GM13976 (cell line): ENCODE measurements at regions not wholly inside any gene's neighbourhood (a gene's known extent, or its start where the extent isn't known, plus 50 kb on each side); places are given as distances from the start of the nearest gene placed in this dataset.

Experiments
- DNase-seq: peaks from one replicate; pipeline ENCODE4 v3.0.0; 2012; ENCODE audit warnings: low spot score
- in situ Hi-C: fragments of 300-500 bp; cut with MboI; formaldehyde crosslinking; loops from one replicate; pipeline ENCODE4 v1.12.0; 2022; ENCODE audit warnings: low sequenced_read_pairs, mixed read lengths, inconsistent platforms; ENCODE audit not compliant: unreplicated experiment
- TF ChIP-seq, protein P1 (sequence below): IDR thresholded peaks from 2 replicates; pipeline ENCODE4 v1.5.1; 2012; ENCODE audit warnings: borderline replicate concordance, mild to moderate bottlenecking; ENCODE audit not compliant: insufficient read depth; ENCODE audit errors: extremely low read depth, missing control alignments, control extremely low read depth

DNA sequence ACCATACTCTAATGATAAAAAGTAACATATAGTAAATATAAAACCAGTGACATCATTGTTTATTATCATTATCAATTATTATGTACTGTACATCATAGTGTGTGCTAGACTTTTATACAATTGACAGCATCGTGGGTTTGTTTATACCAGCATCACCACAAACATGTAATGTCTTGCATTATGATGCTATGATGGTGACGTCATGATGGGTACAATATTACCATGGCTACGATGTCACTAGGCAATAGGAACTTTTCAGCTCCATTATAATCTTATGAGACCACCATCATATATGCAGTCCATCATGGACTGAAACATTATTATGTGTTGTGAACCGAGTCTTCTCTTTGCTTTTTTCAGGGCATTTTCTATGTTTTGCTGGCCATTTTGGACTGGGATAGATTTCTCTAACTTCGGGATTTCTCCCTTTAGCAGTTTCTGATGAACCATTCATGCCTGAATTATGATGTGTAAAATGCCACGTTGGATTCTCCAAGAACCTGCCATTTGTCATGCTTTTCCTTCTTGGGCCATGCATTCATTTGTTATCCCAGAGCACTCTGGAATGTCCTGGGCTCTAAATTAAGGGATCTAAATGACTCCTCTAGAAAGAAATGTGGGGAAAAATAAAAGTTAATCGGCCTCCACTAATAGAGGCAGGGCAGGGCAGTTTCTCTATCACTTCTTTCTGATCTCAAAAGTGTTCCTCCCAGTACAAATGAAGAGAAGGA is 325.6 kb upstream of the TNP1 start:
- TF ChIP-seq, protein P1, sequence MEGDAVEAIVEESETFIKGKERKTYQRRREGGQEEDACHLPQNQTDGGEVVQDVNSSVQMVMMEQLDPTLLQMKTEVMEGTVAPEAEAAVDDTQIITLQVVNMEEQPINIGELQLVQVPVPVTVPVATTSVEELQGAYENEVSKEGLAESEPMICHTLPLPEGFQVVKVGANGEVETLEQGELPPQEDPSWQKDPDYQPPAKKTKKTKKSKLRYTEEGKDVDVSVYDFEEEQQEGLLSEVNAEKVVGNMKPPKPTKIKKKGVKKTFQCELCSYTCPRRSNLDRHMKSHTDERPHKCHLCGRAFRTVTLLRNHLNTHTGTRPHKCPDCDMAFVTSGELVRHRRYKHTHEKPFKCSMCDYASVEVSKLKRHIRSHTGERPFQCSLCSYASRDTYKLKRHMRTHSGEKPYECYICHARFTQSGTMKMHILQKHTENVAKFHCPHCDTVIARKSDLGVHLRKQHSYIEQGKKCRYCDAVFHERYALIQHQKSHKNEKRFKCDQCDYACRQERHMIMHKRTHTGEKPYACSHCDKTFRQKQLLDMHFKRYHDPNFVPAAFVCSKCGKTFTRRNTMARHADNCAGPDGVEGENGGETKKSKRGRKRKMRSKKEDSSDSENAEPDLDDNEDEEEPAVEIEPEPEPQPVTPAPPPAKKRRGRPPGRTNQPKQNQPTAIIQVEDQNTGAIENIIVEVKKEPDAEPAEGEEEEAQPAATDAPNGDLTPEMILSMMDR, result no peak
- in situ Hi-C loops, result no loop called here
- DNase-seq, result no peak

DNA sequence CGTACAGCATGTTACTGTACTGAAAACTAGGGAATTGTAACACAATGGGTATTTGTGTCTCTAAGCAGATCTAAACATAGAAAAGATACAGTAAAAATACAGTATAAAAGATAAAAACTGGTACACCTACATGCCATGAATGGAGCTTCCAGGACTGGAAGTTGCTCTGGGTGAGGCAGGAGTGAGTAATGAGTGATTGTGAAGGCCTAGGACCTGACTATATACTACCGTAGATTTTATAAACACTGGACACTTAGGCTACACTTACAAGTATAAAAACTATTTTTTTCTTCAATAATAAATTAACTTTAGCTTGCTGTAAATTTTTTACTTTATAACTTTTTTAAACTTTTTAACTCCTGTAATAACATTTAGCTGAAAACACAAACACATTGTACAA is 324.4 kb upstream of the TNP1 start:
- TF ChIP-seq, protein P1, result no peak
- in situ Hi-C loops, result no loop called here
- DNase-seq, result no peak

DNA sequence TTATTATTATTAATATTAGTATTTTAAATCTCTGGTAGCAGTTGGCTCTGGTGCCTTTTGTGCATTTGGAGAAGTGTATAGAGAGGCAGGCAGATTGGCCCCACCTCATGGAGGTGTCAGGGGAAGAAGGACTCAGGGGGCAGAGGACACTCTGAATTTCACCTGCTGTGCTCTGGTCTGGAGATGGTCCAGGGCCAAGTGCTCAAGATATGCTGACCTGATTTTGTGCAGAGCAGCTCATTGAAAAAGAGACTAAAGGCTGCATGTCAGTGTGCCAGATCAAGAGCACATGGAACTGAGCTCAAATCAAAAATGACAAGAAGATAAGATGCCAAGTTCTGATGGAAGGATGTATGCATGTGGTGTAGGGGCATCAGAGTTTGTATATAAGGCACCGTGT is 323.6 kb upstream of the TNP1 start:
- DNase-seq, result no peak
- in situ Hi-C loops, result no loop called here
- TF ChIP-seq, protein P1, result no peak

DNA sequence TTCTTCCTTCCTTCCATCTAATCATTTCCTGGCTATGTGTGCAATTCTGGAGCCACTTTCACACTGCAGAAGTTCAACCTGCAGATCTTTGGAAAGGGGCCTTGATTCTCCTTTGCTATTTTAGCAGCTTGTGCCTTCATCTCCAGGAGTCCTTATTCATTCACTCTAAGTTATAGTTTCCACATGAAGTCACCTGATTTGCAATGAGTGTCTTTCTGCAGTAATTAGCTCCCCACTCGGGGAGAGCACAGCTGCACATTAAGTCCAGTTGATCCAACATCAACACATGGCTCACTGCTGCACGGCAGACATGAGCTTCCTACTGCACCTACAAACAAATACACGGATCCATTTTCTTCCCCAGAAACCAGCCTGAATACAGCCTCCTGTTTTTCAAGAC is 323.1 kb upstream of the TNP1 start:
- TF ChIP-seq, protein P1, result no peak
- DNase-seq, result no peak
- in situ Hi-C loops, result no loop called here

DNA sequence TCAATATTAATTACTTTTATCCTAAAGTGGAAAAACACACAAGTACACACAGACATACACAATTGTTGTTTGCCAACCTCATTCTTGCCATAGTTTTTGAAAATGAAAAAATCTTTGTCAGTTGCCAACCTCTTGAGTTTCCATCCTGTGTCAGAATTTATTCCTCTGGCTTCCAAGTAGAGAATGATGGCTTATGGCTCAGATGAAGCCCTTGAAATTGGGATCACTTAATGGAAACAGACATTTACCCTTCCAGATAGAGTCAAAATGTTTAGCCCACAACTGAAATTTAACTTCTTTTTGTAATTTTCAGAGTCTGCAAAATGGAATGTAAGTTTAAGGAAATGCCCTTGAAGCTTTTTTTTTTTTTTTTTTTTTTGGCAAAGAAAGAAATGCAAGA is 321.6 kb upstream of the TNP1 start:
- in situ Hi-C loops, result no loop called here
- TF ChIP-seq, protein P1, result no peak
- DNase-seq, result no peak

DNA sequence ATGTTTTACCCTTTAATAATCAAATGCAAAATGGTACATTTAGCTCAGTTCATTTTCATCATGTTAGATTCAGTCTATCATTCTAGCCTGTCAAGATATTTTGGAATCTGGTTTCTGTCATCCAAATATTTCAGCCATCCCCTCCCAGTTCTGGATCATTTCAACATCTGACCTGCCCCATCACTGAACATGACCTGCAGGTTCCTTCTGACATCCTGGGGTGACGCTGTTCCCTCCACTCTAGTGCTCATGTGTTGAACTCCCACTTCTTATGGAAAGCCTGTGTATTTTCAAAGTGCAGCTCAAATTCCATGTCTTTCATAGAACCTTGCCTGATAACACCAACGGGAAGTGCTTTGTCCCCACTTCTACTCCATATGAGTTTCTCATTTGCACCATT is 320.0 kb upstream of the TNP1 start:
- in situ Hi-C loops, result no loop called here
- no peak for DNase-seq
- TF ChIP-seq, protein P1, result no peak
